HUES48 (cell line): ENCODE measurements at regions not wholly inside any gene's neighbourhood (a gene's known extent, or its start where the extent isn't known, plus 50 kb on each side); places are given as distances from the start of the nearest gene placed in this dataset.

Experiments
- H3K27ac ChIP-seq: one replicate; pipeline ENCODE4 v1.7.0; 2013; ENCODE audit warnings: low read depth, low read length, inconsistent platforms
- H3K27me3 ChIP-seq: 2 replicates; pipeline ENCODE4 v1.6.1; 2013; ENCODE audit warnings: mild to moderate bottlenecking, low read length; ENCODE audit not compliant: control insufficient read depth, insufficient read depth
- H3K36me3 ChIP-seq: 2 replicates; pipeline ENCODE4 v1.6.1; 2013; ENCODE audit warnings: low read length; ENCODE audit not compliant: control insufficient read depth, insufficient read depth
- H3K4me1 ChIP-seq: 2 replicates; pipeline ENCODE4 v1.6.1; 2013; ENCODE audit warnings: mild to moderate bottlenecking, low read length; ENCODE audit not compliant: control insufficient read depth, insufficient read depth
- H3K4me3 ChIP-seq: 2 replicates; pipeline ENCODE4 v1.5.1; 2013; ENCODE audit warnings: mild to moderate bottlenecking, low read depth, low read length
- H3K9ac ChIP-seq: 2 replicates; pipeline ENCODE4 v1.6.1; 2013; ENCODE audit warnings: mild to moderate bottlenecking, low read depth, low read length, moderate library complexity
- H3K9me3 ChIP-seq: 2 replicates; pipeline ENCODE4 v1.6.1; 2013; ENCODE audit warnings: low read length; ENCODE audit not compliant: control insufficient read depth, insufficient read depth

- H3K4me3 ChIP-seq: no peak overlapping the region
- H3K27ac ChIP-seq: no peak overlapping the region
- no peak overlapping the region for H3K9ac ChIP-seq
- H3K36me3 ChIP-seq: no peaks in the 10 kb centered on the region
- H3K27me3 ChIP-seq: no peaks in the 10 kb centered on the region
- H3K4me1 ChIP-seq: no peaks in the 10 kb centered on the region
- no peaks in the 10 kb centered on the region; the same call in 1 of the 2 replicates for H3K9me3 ChIP-seq
Measured at GRCh38 chr10:111709603-111710002, 474.0 kb downstream of the GPAM start.

GRCh38 chr10:111716032-111716431 lies 467.5 kb downstream of the GPAM start:
- Histone ChIP-seq H3K9ac (no peak overlapping the region), H3K27ac (no peak overlapping the region), H3K9me3 (peaks cover 17% of the 10 kb centered on the region), H3K4me1 (no peaks in the 10 kb centered on the region), H3K4me3 (no peak overlapping the region), H3K27me3 (no peaks in the 10 kb centered on the region), H3K36me3 (no peaks in the 10 kb centered on the region)

- Histone ChIP-seq H3K36me3 (no peaks in the 10 kb centered on the region), H3K9me3 (no peaks in the 10 kb centered on the region), H3K4me3 (no peak overlapping the region), H3K27ac (peak overlapping the region; percentile 54), H3K4me1 (peaks cover 30% of the 10 kb centered on the region), H3K27me3 (no peaks in the 10 kb centered on the region), H3K9ac (no peak overlapping the region)
Measured at GRCh38 chr10:111724121-111724520, 459.4 kb downstream of the GPAM start.

GRCh38 chr10:111725050-111725449 lies 458.5 kb downstream of the GPAM start:
- Histone ChIP-seq H3K27ac (peak overlapping the region; percentile 74), H3K4me3 (no peak overlapping the region), H3K36me3 (no peaks in the 10 kb centered on the region), H3K9ac (no peak overlapping the region), H3K4me1 (peaks cover 30% of the 10 kb centered on the region), H3K27me3 (no peaks in the 10 kb centered on the region), H3K9me3 (no peaks in the 10 kb centered on the region)

GRCh38 chr10:111732166-111732785 lies 451.3 kb downstream of the GPAM start:
- Histone ChIP-seq H3K27ac (no peak overlapping the region), H3K27me3 (no peaks in the 10 kb centered on the region), H3K4me3 (no peak overlapping the region), H3K9ac (no peak overlapping the region), H3K36me3 (no peaks in the 10 kb centered on the region), H3K4me1 (no peaks in the 10 kb centered on the region), H3K9me3 (no peaks in the 10 kb centered on the region)

GRCh38 chr10:111739125-111739873 lies 444.3 kb downstream of the GPAM start:
- H3K27ac ChIP-seq: no peak overlapping the region
- no peak overlapping the region for H3K9ac ChIP-seq
- no peaks in the 10 kb centered on the region for H3K27me3 ChIP-seq
- no peaks in the 10 kb centered on the region for H3K9me3 ChIP-seq
- no peaks in the 10 kb centered on the region for H3K4me1 ChIP-seq
- H3K4me3 ChIP-seq: no peak overlapping the region
- no peaks in the 10 kb centered on the region for H3K36me3 ChIP-seq

- H3K4me1 ChIP-seq: no peaks in the 10 kb centered on the region
- H3K27ac ChIP-seq: no peak overlapping the region
- no peaks in the 10 kb centered on the region for H3K9me3 ChIP-seq
- H3K27me3 ChIP-seq: no peaks in the 10 kb centered on the region
- H3K36me3 ChIP-seq: no peaks in the 10 kb centered on the region
- no peak overlapping the region for H3K9ac ChIP-seq
- no peak overlapping the region for H3K4me3 ChIP-seq
Measured at GRCh38 chr10:111739874-111740139, 443.8 kb downstream of the GPAM start.

- no peak overlapping the region for H3K4me3 ChIP-seq
- H3K27me3 ChIP-seq: no peaks in the 10 kb centered on the region
- H3K27ac ChIP-seq: no peak overlapping the region
- no peaks in the 10 kb centered on the region for H3K36me3 ChIP-seq
- no peaks in the 10 kb centered on the region for H3K9me3 ChIP-seq
- no peak overlapping the region for H3K9ac ChIP-seq
- no peaks in the 10 kb centered on the region for H3K4me1 ChIP-seq
Measured at GRCh38 chr10:111745982-111746381, 437.6 kb downstream of the GPAM start.

GRCh38 chr10:111747751-111748150 lies 435.8 kb downstream of the GPAM start:
- no peak overlapping the region for H3K4me3 ChIP-seq
- H3K27ac ChIP-seq: no peak overlapping the region
- no peaks in the 10 kb centered on the region for H3K27me3 ChIP-seq
- no peak overlapping the region for H3K9ac ChIP-seq
- no peaks in the 10 kb centered on the region for H3K4me1 ChIP-seq
- H3K9me3 ChIP-seq: no peaks in the 10 kb centered on the region
- no peaks in the 10 kb centered on the region for H3K36me3 ChIP-seq

- Histone ChIP-seq H3K27ac (no peak overlapping the region), H3K4me1 (no peaks in the 10 kb centered on the region), H3K4me3 (no peak overlapping the region), H3K36me3 (no peaks in the 10 kb centered on the region), H3K9ac (no peak overlapping the region), H3K27me3 (no peaks in the 10 kb centered on the region), H3K9me3 (no peaks in the 10 kb centered on the region)
Measured at GRCh38 chr10:111748184-111748583, 435.4 kb downstream of the GPAM start.

- Histone ChIP-seq H3K4me1 (no peaks in the 10 kb centered on the region), H3K36me3 (no peaks in the 10 kb centered on the region), H3K27ac (no peak overlapping the region), H3K9ac (no peak overlapping the region), H3K4me3 (no peak overlapping the region), H3K27me3 (no peaks in the 10 kb centered on the region), H3K9me3 (no peaks in the 10 kb centered on the region)
Measured at GRCh38 chr10:111750165-111750849, 433.3 kb downstream of the GPAM start.
